HG02938 (cell line): ENCODE measurements at regions not wholly inside any gene's neighbourhood (a gene's known extent, or its start where the extent isn't known, plus 50 kb on each side); places are given as distances from the start of the nearest gene placed in this dataset.

Source experiments
- ATAC-seq: cut with Tn5 transposase; IDR thresholded peaks from one replicate; pipeline ENCODE4 v1.9.1; 2021; ENCODE audit warnings: mild to moderate bottlenecking, moderate library complexity; ENCODE audit not compliant: unreplicated experiment

- ATAC-seq = no peak
Observed at GRCh38 chr1:75079538-75080290, 54.5 kb upstream of the LHX8 start.

DNA sequence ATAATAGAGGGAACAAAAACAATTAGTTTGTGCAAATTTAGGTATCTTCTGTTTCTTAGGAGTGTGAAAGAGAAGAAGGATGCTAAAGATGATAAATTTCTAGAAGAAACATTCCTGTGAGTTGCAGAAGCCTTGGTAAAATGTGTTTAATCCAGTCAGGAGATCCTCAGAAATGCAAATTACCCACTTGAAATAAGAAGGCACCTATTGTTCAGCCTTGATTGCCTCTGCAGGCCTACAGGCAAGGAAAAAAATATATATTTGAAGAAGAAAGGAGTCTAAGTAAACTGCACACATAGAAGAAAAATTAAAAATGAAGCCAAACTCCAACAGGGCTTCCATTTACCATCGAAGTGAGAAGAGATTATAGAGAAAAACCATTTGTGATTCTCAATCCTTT, 51.0 kb upstream of the LHX8 start:
- no peak for ATAC-seq

- ATAC-seq = no peak
Observed at GRCh38 chr1:75083848-75084514, 50.2 kb upstream of the LHX8 start.
